Thyroid gland (tissue), 4 donors: ENCODE measurements at regions not wholly inside any gene's neighbourhood (a gene's known extent, or its start where the extent isn't known, plus 50 kb on each side); places are given as distances from the start of the nearest gene placed in this dataset.

ENCODE experiments used
- DNase-seq, 2 donors: peaks; one replicate each; pipeline ENCODE4 v3.0.0-alpha.2; 2019
- H3K27ac ChIP-seq, 3 donors: fragments of 200-600 bp; sonication (generic); 1 replicate in 2 of 3; 2 replicates in 1 of 3; pipeline ENCODE4 v1.5.1; 2016 to 2019; ENCODE audit warnings: mild to moderate bottlenecking in 1 of 3, moderate library complexity in 1 of 3
- H3K27me3 ChIP-seq: fragments of 200-600 bp; sonication (generic); one replicate; pipeline ENCODE4 v1.5.1; 2019
- H3K36me3 ChIP-seq, 2 donors: fragments of 200-600 bp; sonication (generic); one replicate each; pipeline ENCODE4 v1.5.1; 2016 to 2019
- H3K4me1 ChIP-seq, 2 donors: fragments of 200-600 bp; sonication (generic); one replicate each; pipeline ENCODE4 v1.5.1; 2017 to 2019
- H3K4me3 ChIP-seq, 3 donors: fragments of 200-600 bp; sonication (generic); replicated peaks in 1 of 3; 1 replicate in 2 of 3; 2 replicates in 1 of 3; pipeline ENCODE4 v1.5.1; 2016; ENCODE audit warnings: mild to moderate bottlenecking in 1 of 3
- H3K9me3 ChIP-seq: fragments of 200-600 bp; sonication (generic); one replicate; pipeline ENCODE4 v1.5.1; 2017
- CTCF ChIP-seq, 6 experiments: fragments of 200-600 bp in 3 of 6; fragments of 450-650 bp in 3 of 6; sonication (generic) in 3 of 6; IDR thresholded peaks; one replicate each; pipeline ENCODE4 v1.5.1; 2016 to 2019; ENCODE audit warnings: antibody characterized with exemption in 6 of 6, mild to moderate bottlenecking in 2 of 6, inconsistent platforms in 1 of 6, moderate library complexity in 1 of 6
- POLR2A ChIP-seq, 2 donors: fragments of 450-650 bp; IDR thresholded peaks; one replicate each; pipeline ENCODE4 v1.6.1; 2017; ENCODE audit warnings: antibody characterized with exemption in 2 of 2, mild to moderate bottlenecking in 2 of 2, moderate library complexity in 1 of 2
- WGBS, 2 donors: methylation state at CpG; one replicate each; pipeline ENCODE4 v1.1.5; 2017; 5-methylcytosine and 5-hydroxymethylcytosine counted together
- intact Hi-C: fragments of 100-400 bp; cut with DNase I; formaldehyde crosslinking; loops from one replicate; pipeline ENCODE4 v1.15.1; 2023

DNA sequence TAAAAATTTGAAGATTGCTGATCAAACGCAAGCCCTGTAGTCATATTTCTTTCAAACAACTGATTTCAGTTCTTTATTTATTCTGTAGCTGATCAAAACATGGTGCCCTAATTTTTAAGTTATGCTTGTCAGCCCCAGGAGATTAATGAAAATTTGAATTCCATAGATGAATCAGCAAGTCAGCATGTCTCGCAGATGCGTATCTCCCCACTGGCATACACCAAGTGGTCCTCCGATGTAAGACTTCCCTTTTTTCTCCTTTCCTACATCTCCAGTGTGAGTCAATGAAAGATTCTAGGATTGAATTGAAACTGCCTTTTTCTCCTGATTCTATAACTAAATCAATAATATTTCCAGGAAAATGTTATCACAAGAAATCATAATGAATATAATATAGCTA is 539.6 kb upstream of the NOX3 start:
- no peaks in the 10 kb centered on the region for H3K27me3 ChIP-seq
- WGBS, 2 donors, result 93 to 97% methylated on average over 4 of the region's 4 CpGs
- H3K4me1 ChIP-seq, result no peaks in the 10 kb centered on the region
- DNase-seq, result no peak
- intact Hi-C loops, result no loop called here
- H3K27ac ChIP-seq, result no peak overlapping the region
- TF ChIP-seq POLR2A (IDR thresholded peaks at IDR 0.05) (no peak), CTCF (IDR thresholded peaks at IDR 0.05) (no peak)
- H3K36me3 ChIP-seq, result no peaks in the 10 kb centered on the region
- H3K4me3 ChIP-seq, result no peak overlapping the region
- no peaks in the 10 kb centered on the region for H3K9me3 ChIP-seq

DNA sequence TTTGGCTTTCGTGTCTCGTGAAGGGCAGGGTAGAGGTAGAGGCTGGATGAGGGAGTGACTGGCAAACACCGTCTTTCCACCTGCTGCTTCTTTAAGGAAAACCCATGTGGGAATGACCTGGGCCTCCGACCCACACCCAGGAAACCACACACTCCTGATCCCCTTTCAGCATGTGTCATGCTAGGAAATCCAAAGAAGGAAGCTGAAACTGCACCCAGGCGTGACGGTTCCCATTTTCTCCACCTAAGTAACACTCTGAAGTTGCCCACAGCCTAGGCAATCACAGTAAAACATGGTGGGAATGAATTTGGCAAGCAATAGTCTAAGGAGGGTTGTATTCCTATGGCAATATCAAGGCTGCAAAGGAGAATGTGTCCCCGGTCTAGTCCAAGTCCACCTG is 538.4 kb upstream of the NOX3 start:
- H3K4me1 ChIP-seq, result no peaks in the 10 kb centered on the region
- DNase-seq, result no peak
- H3K27ac ChIP-seq, result no peak overlapping the region
- H3K9me3 ChIP-seq, result no peaks in the 10 kb centered on the region
- H3K4me3 ChIP-seq, result no peak overlapping the region
- TF ChIP-seq CTCF (IDR thresholded peaks at IDR 0.05), result no peak
- TF ChIP-seq POLR2A (IDR thresholded peaks at IDR 0.05), result no peak
- no peaks in the 10 kb centered on the region for H3K36me3 ChIP-seq
- WGBS, 2 donors, result 84 to 91% methylated on average over 7 of the region's 7 CpGs
- H3K27me3 ChIP-seq, result no peaks in the 10 kb centered on the region
- intact Hi-C loops, result no loop called here

DNA sequence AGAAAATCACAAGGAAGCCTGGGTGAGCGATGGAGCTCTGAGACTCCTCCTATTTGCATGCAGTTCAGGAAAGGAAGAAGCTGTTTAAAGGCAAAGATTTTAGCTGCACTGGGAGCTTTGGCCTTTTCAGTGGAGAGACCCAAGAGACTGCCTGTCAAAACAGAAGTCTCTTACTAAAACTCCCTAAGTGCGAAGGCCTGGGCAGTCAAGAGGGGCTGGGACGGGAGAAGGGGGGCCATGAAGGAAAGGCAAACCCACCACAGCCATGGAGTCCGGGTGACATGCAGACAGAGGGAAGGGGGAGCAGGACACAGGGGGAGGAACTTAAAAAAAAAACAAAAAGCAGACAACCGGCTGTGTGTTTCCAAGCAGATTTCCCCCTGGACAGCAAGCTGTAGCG is 537.6 kb upstream of the NOX3 start:
- 37 to 51% methylated on average over 6 of the region's 6 CpGs for WGBS, 2 donors
- Histone ChIP-seq H3K27me3 (no peaks in the 10 kb centered on the region), H3K36me3 (no peaks in the 10 kb centered on the region), H3K27ac (no peak overlapping the region), H3K4me3 (no peak overlapping the region), H3K9me3 (no peaks in the 10 kb centered on the region), H3K4me1 (no peaks in the 10 kb centered on the region)
- intact Hi-C loops, result no loop called here
- no peak for TF ChIP-seq POLR2A (IDR thresholded peaks at IDR 0.05)
- no peak for TF ChIP-seq CTCF (IDR thresholded peaks at IDR 0.05)
- DNase-seq, result no peak

DNA sequence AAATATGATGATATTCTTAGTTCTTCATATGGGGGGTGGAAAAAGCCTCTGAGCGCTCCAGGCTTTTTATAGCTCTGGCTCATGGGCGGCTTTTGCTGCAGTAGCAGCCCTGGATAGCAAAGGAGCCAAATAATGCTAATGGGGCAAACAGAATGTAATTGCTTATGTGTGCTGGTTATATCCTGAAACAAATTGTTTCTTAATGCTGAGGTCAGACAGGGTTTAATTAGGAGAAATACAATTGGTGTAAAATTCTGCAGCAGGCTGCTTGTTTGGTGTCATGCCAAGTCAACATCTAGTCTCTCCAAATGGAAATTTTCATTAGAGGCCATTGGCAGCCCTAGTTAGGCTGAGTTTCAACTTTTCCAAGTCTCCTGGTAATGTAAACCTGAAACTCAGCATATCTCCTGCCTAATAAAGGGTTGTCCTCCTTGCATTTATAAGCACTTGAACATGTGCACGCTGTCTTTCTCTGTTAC is 530.1 kb upstream of the NOX3 start:
- peaks cover 0 to 5% of the 10 kb centered on the region in 2 donors for H3K4me1 ChIP-seq
- no peak for DNase-seq
- no peak overlapping the region for H3K27ac ChIP-seq
- no peaks in the 10 kb centered on the region for H3K9me3 ChIP-seq
- H3K27me3 ChIP-seq, result no peaks in the 10 kb centered on the region
- WGBS, 2 donors, result 75 to 82% methylated on average over 3 of the region's 3 CpGs
- no peaks in the 10 kb centered on the region for H3K36me3 ChIP-seq
- H3K4me3 ChIP-seq, result no peak overlapping the region
- no peak for TF ChIP-seq CTCF (IDR thresholded peaks at IDR 0.05)
- TF ChIP-seq POLR2A (IDR thresholded peaks at IDR 0.05), result no peak
- intact Hi-C loops, result no loop called here

DNA sequence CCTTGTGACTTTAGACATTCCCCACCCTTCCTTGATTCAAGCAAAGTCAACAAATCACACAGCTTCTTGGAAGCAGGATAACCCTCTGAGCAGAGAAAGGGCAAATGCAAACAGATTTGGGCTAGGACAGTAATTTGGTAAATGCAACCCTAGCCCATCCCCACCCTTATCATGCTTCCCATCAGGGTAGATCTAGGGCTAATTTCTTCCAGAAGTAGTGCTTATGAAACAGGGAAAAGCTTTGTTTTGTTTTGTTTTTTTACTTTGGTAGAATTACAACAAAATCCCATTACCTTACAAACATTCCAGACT is 525.1 kb upstream of the NOX3 start:
- Histone ChIP-seq H3K4me1 (peaks cover 0 to 11% of the 10 kb centered on the region in 2 donors), H3K27me3 (no peaks in the 10 kb centered on the region), H3K27ac (no peak overlapping the region), H3K4me3 (no peak overlapping the region), H3K36me3 (no peaks in the 10 kb centered on the region), H3K9me3 (no peaks in the 10 kb centered on the region)
- TF ChIP-seq POLR2A (IDR thresholded peaks at IDR 0.05), result no peak
- no peak for TF ChIP-seq CTCF (IDR thresholded peaks at IDR 0.05)
- DNase-seq, result no peak
- intact Hi-C loops, result no loop called here
